EL (cell line): ENCODE measurements at regions not wholly inside any gene's neighbourhood (a gene's known extent, or its start where the extent isn't known, plus 50 kb on each side); places are given as distances from the start of the nearest gene placed in this dataset.
A peak's percentile ranks its signal among the peaks of the same experiment; 100 is the strongest.
"Not testable (repeated sequence)": the region's sequence is repeated elsewhere in the genome, so short reads cannot be mapped to it uniquely, and the experiment has no call there.

ENCODE experiments used
- DNase-seq: peaks from one replicate; pipeline ENCODE4 v3.0.0-alpha.2; 2016

- no peak for DNase-seq
These were observed 153.8 kb downstream of the DEPDC1B start for GRCh38 chr5:60546207-60546606.

- DNase-seq, result no peak
These were observed 154.4 kb downstream of the DEPDC1B start for GRCh38 chr5:60545551-60545950.

DNA sequence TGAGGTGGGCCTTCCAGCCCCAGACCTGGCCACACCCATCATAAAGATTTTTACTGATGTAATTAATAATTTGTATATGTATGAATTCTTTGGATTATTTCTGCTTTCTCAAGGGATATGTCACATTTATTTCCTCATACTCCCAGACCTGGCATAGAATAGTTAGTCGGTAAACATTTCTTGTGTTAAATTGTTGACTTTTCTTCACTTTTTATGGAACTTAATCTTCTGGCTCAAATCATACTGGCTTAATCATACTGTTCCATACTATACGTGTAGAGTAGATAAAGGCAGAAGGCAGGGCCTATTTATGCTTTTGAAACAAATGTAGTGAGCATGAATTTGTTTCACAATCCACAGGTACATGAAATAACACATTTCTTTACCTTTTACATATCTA, 155.8 kb downstream of the DEPDC1B start:
- DNase-seq, result no peak

- DNase-seq, result peak; percentile 24
These were observed 158.0 kb downstream of the DEPDC1B start for GRCh38 chr5:60541980-60542379.

DNA sequence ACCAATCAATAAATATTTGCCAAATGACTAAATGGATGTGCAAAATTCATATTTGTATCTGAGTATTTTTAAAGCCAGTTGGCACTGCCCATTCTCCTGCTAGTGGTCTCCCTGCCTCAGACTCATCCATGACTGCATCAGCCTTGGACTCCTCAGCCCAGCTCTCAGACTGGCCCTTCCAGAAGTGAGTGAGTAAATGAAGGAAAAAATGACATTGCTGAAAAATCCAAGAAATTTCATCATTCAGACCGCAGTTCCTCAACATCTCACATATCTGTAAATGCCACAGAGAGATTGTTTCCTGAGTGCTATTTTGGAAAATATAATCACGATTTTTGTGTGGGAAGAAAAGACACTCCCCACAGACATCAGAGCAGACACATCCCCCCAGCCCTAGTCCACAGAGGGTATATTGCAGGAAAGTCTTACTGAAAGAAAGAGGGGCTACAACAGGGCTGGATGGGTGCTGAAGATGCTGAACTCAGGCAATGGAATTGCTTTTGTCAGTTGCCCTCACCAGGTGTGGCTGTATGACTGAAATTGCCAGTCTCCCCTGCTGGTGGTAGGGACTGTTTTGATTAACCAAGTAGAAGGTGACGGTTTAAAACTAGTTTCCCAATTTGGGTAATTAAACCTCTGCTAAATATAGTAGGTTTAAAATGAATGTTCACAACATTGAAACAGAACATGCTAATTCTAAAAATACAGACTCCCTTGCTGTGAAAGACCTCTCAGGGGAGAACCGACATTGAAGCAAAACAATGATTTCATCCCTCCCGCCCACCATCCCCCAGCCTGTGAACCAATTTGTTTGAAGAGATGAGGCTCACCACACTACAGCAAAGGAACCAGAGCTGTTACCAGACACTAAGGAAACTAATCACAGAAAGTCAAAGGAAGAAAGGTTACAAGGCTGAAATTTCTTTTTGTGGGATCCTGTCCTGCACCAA, 158.8 kb downstream of the DEPDC1B start:
- no peak for DNase-seq

DNA sequence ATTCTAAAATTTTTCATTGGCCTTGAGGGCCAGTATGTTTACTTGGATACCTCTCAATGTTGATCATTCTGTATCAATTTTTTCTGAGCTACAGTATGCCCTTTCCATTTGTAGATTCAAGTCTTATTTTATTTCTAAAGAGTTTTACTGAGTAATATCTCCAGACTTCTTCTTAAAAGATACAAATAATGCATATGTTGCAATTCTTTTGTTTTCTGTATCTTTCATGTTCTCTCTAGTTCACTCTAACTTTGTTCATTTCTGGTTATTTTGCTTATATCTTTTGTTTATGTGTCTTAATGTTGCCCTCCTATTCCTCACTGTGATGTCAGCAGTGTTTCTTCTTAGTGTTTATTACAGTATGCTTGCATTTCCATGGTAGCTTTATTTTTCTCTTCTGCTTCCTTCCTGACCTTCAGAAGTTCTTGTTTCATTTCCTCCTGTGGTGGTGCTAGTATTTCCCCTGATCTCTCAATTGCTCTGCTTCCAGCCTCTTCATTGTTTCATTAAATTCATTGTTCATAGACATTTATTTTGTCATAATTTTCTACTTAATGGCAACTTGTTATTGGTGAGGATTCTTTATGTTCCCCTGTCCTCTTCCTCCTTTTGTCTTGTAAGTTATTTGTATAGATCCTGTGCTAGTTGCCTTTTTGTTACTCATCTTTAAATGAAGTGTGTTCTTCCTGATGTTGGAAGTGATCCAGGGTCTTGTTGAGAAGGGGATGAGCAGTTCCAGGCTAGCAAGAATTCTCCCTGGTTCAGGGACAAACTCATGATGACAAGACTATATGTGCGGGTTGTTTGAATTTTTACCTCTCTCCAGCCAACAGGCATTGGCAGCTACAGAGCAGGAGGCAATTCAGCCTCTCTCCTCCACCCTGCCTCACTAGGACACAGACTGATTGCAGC, 160.8 kb downstream of the DEPDC1B start:
- DNase-seq, result no peak

DNA sequence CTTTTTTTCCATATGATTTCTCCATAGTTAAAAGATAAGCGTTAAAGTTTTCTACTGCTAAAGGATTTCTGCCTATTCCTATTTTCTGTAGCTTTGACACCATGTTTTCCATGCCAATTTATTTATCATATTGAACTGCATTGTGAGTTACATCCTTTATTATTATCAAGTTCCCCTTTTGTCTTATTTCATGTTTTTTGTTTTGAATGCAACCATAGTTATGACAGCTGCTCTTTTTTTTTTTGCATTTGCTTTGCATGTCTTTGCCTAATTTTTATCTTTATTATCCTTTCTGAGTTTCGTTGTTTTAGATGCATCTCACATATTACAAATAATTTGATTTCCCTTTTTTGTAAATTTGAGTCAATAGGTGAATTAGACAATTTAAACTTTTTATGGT, 161.5 kb downstream of the DEPDC1B start:
- no peak for DNase-seq

- no peak for DNase-seq
These were observed 164.0 kb downstream of the DEPDC1B start for GRCh38 chr5:60535951-60536350.

DNA sequence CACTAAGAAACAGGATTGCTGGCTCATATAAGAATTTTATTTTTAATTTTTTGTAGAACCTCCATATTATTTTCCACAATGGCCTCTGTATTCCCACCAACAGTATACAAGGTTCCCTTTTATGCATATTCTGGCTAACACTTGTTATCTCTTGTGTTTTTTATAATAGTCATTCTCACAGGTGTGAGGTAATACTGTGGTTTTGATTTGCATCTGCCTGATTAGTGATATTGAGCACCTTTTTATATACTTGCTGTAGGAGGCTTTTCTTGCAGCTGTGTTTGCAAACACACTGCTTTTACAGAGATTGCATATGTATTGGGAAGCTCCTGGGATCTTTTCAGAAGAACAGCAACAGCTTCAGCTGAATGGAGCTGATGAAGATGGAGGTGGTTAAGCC, 164.8 kb downstream of the DEPDC1B start:
- DNase-seq, result no peak

DNA sequence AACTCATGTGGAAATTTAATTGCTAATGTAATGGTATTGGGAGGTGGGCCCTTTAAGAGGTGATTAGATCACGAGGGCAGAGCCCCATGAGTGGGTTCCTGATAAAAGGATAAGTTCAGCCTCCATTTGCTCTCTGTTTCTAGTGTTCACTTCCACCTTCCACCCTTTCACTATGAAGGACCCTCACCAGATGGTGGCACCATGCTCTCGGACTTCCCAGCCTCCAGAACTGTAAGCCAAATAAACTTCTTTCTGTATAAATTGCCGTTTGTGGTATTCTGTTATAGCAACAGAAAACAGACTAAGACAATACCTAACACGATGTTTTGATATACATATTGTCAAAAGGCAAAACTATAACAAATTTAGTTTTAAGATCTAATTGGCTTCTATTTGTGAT, 166.2 kb downstream of the DEPDC1B start:
- no peak for DNase-seq

GRCh38 chr5:60532796-60533195, 167.2 kb downstream of the DEPDC1B start:
- not testable (repeated sequence) for DNase-seq

DNA sequence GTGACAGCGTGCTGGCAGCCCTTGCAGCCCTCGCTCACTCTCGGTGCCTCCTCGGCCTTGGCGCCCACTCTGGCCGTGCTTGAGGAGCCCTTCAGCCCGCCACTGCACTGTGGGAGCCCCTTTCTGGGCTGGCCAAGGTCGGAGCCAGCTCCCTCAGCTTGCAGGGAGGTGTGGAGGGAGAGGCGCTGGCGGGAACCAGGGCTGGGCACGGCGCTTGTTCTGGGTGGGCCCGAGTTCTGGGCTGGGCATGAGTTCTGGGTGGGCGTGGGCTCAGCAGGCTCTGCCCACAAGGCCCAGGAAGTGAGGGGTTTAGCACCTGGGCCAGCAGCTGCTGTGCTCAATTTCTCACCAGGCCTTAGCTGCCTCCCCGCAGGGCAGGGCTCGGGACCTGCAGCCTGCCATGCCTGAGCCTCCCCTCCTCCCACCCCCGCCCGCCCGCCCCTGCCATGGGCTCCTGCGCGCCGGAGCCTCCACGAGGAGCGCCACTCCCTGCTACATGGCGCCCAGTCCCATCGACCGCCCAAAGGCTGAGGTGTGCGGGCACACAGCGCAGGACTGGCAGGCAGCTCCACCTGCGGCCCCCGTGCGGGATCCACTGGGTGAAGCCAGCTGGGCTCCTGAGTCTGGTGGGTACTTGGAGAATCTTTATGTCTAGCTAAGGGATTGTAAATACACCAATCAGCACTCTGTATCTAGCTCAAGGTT, 169.7 kb downstream of the DEPDC1B start:
- DNase-seq, result not testable (repeated sequence)

DNA sequence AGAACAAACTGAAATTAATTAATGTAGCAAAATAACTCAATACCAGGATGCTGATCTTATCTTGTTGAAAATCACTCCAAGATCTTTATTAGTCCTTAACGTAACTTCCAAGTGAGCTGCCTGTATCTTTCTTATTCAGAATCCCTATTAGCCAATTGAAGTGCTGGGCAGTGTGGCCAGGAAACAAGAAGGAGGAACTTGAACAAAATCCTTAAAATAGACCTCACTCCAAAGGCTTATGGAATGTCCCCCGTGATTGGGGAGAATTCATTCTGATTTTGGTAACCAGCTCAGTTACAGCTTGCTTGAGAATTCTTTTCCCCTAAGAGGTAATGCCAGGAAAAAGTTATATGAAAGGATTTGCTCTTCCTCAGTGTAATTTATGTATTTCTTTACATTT, 171.0 kb downstream of the DEPDC1B start:
- DNase-seq, result no peak

DNA sequence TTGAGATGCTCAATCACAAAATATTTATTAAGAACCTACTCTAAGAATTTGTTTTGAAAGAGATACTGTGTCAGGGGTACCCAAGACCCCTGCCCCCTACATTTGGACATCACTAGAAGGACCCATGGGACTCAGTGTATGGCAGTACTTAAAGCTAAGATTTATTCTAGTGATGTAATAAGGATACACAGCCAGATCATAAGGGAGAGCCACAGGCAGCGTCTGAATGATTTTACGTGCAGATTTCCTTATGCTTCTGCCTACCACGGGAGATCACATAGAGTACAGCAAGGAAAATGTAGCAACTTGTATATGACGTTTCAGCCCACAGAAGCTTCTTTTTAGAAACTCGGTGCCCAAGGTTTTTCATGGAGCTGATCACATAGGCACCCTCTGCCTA, 172.9 kb downstream of the DEPDC1B start:
- no peak for DNase-seq

GRCh38 chr5:60526336-60526875, 173.6 kb downstream of the DEPDC1B start:
- DNase-seq, result no peak

- DNase-seq, result peak; percentile 60
These were observed 177.6 kb downstream of the DEPDC1B start for GRCh38 chr5:60522292-60522905.

DNA sequence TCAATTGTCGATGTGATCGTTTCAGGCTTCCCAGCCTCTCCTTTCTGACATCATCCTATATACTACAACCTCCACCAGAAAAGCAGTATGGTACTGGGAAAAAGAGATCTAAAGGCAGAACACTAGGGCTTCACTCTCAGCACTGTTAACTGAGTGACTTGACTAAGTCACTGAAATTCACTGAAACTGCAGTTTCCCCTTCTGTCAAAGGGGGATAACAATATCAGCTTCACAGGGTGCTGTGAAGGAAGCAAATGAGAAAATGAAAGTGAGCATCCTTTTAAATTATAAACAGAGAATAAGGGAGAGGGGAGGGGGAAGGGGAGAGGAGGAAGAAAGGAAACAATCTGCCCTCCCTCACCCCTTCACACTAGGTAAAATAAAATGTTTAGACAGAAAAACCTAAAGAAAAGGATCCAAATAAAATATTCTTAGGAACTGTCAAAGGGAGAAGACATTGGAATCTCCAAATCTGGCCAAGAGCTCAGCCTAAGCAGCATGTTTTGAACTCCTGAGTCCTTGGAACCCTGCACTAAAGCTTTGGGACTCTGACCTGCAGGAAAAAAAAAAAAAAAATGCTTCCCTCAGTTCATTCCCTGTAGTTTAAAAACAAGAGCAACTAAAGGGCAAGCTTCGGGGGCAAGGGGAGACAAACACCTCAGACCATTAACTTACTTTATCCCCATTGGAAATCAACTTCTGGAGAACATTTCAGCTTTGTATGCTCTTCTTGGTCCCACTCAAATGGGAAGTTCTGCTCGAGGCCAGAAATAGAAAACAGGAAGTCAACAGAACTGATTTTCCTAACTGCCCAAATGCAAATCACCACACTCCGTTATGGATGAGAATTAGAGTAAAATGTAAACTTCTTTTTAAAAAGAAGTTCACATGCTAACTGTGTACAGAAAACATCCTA, 178.3 kb downstream of the DEPDC1B start:
- peak; percentile 9 for DNase-seq

- DNase-seq, result no peak
These were observed 179.3 kb downstream of the DEPDC1B start for GRCh38 chr5:60520451-60521227.

- no peak for DNase-seq
These were observed 180.6 kb downstream of the DEPDC1B start for GRCh38 chr5:60519372-60519771.

GRCh38 chr5:60517850-60518249, 182.1 kb downstream of the DEPDC1B start:
- no peak for DNase-seq
